ENCODE measurements at regions not wholly inside any gene's neighbourhood (a gene's known extent, or its start where the extent isn't known, plus 50 kb on each side); places are given as distances from the start of the nearest gene placed in this dataset.

- DNase-seq (no peak), ATAC-seq (ENCODE audit: low read depth) (no peak)
- POLR2A ChIA-PET, result no interaction called here
- H3K4me2 ChIP-seq (replicated peaks; ENCODE audit: low read depth, low read length, poor library complexity, severe bottlenecking), result no peak overlapping the region
- Mint-ChIP-seq H3K4me1 (no peaks in the 10 kb centered on the region), H3K27me3 (no peaks in the 10 kb centered on the region), H3K4me3 (no peak overlapping the region), H3K9me3 (ENCODE audit: insufficient read depth) (no peaks in the 10 kb centered on the region), H3K27ac (no peak overlapping the region)
- H3K79me2 ChIP-seq (ENCODE audit: control insufficient read depth, insufficient read depth, low read length), result no peaks in the 10 kb centered on the region
- no peak overlapping the region for H2AFZ ChIP-seq (ENCODE audit: insufficient read depth, low read depth, low read length, poor library complexity, severe bottlenecking)
- CTCF ChIA-PET, result no interaction called here
- H3K27ac ChIP-seq (ENCODE audit: low read length in 2 of 2), result no peak overlapping the region
- TF ChIP-seq CTCF (IDR thresholded peaks at IDR 0.05) (no peak), EZH2 (IDR thresholded peaks at IDR 0.05; ENCODE audit: borderline replicate concordance, insufficient read depth, low read depth, low read length, poor library complexity, severe bottlenecking) (no peak)
- H3K9me3 ChIP-seq (ENCODE audit: control extremely low read depth in 1 of 3, control insufficient read depth in 2 of 3, insufficient read depth in 1 of 3, low read length in 2 of 3), result no peaks in the 10 kb centered on the region
- no peak overlapping the region for H3K4me3 ChIP-seq (ENCODE audit: control extremely low read depth in 1 of 5, extremely low read depth in 1 of 5, insufficient read depth in 1 of 5, low read depth in 2 of 5, low read length in 4 of 5)
- no peaks in the 10 kb centered on the region for H3K36me3 ChIP-seq (replicated peaks in 1 of 2; ENCODE audit: control extremely low read depth in 1 of 2, control insufficient read depth in 1 of 2, extremely low read depth in 1 of 2, insufficient read depth in 2 of 2, low read length in 1 of 2)
- no peaks in the 10 kb centered on the region for H4K20me1 ChIP-seq (ENCODE audit: control insufficient read depth, insufficient read depth, low read length, poor library complexity, severe bottlenecking)
- no peaks in the 10 kb centered on the region for H3K27me3 ChIP-seq (replicated peaks in 1 of 4; ENCODE audit: control extremely low read depth in 1 of 4, control insufficient read depth in 3 of 4, insufficient read depth in 4 of 4, low read length in 3 of 4)
- intact Hi-C loops (cut with micrococcal nuclease), result no loop called here
- no peaks in the 10 kb centered on the region for H3K4me1 ChIP-seq (ENCODE audit: control insufficient read depth in 2 of 2, insufficient read depth in 2 of 2, low read length in 2 of 2)
- no CpG with 5 or more reads among the region's 2 CpGs for WGBS (ENCODE audit: insufficient coverage)
- H3K9ac ChIP-seq (ENCODE audit: low read length), result no peak overlapping the region
These were observed 78.3 kb upstream of the CDK6 start for GRCh38 chr7:92914645-92915044.

GRCh38 chr7:92913849-92914248 is 77.5 kb upstream of the CDK6 start:
- TF ChIP-seq CTCF (IDR thresholded peaks at IDR 0.05), result no peak
- no peak for TF ChIP-seq EZH2 (IDR thresholded peaks at IDR 0.05; ENCODE audit: borderline replicate concordance, insufficient read depth, low read depth, low read length, poor library complexity, severe bottlenecking)
- Histone ChIP-seq H3K27ac (ENCODE audit: low read length in 2 of 2) (no peak overlapping the region), H3K9me3 (ENCODE audit: control extremely low read depth in 1 of 3, control insufficient read depth in 2 of 3, insufficient read depth in 1 of 3, low read length in 2 of 3) (no peaks in the 10 kb centered on the region), H3K4me2 (replicated peaks; ENCODE audit: low read depth, low read length, poor library complexity, severe bottlenecking) (no peak overlapping the region), H3K9ac (ENCODE audit: low read length) (no peak overlapping the region), H2AFZ (ENCODE audit: insufficient read depth, low read depth, low read length, poor library complexity, severe bottlenecking) (no peak overlapping the region), H3K27me3 (replicated peaks in 1 of 4; ENCODE audit: control extremely low read depth in 1 of 4, control insufficient read depth in 3 of 4, insufficient read depth in 4 of 4, low read length in 3 of 4) (no peaks in the 10 kb centered on the region), H4K20me1 (ENCODE audit: control insufficient read depth, insufficient read depth, low read length, poor library complexity, severe bottlenecking) (no peaks in the 10 kb centered on the region), H3K4me3 (ENCODE audit: control extremely low read depth in 1 of 5, extremely low read depth in 1 of 5, insufficient read depth in 1 of 5, low read depth in 2 of 5, low read length in 4 of 5) (no peak overlapping the region), H3K36me3 (replicated peaks in 1 of 2; ENCODE audit: control extremely low read depth in 1 of 2, control insufficient read depth in 1 of 2, extremely low read depth in 1 of 2, insufficient read depth in 2 of 2, low read length in 1 of 2) (no peaks in the 10 kb centered on the region), H3K4me1 (ENCODE audit: control insufficient read depth in 2 of 2, insufficient read depth in 2 of 2, low read length in 2 of 2) (no peaks in the 10 kb centered on the region), H3K79me2 (ENCODE audit: control insufficient read depth, insufficient read depth, low read length) (no peaks in the 10 kb centered on the region)
- no CpG with 5 or more reads among the region's 3 CpGs for WGBS (ENCODE audit: insufficient coverage)
- DNase-seq, result no peak
- ATAC-seq (ENCODE audit: low read depth), result no peak
- Mint-ChIP-seq H3K27ac (no peak overlapping the region), H3K4me1 (no peaks in the 10 kb centered on the region), H3K27me3 (no peaks in the 10 kb centered on the region), H3K9me3 (ENCODE audit: insufficient read depth) (no peaks in the 10 kb centered on the region), H3K4me3 (no peak overlapping the region)
- POLR2A ChIA-PET, result no interaction called here
- CTCF ChIA-PET, result no interaction called here
- intact Hi-C loops (cut with micrococcal nuclease), result no loop called here

Data from B cell (primary cell).